Kidney capillary endothelial cell (primary cell): ENCODE measurements at regions not wholly inside any gene's neighbourhood (a gene's known extent, or its start where the extent isn't known, plus 50 kb on each side); places are given as distances from the start of the nearest gene placed in this dataset.
"Not testable (repeated sequence)": the region's sequence is repeated elsewhere in the genome, so short reads cannot be mapped to it uniquely, and the experiment has no call there.

Experiments used
- DNase-seq: peaks from one replicate; pipeline ENCODE4 v3.0.0-alpha.2; 2018; ENCODE audit warnings: low spot score

GRCh38 chr16:87048730-87049115, 268.5 kb downstream of the C16orf95 start:
- DNase-seq, result no peak

- not testable (repeated sequence) for DNase-seq
Observed at GRCh38 chr16:87049216-87049615, 268.0 kb downstream of the C16orf95 start.

GRCh38 chr16:87050142-87050541, 267.1 kb downstream of the C16orf95 start:
- no peak for DNase-seq

- DNase-seq, result no peak
Observed at GRCh38 chr16:87051526-87052320, 265.5 kb downstream of the C16orf95 start.

- DNase-seq, result no peak
Observed at GRCh38 chr16:87052506-87052905, 264.7 kb downstream of the C16orf95 start.

- no peak for DNase-seq
Observed at GRCh38 chr16:87053016-87053982, 263.9 kb downstream of the C16orf95 start.

GRCh38 chr16:87054154-87054553, 263.0 kb downstream of the C16orf95 start:
- no peak for DNase-seq

- no peak for DNase-seq
Observed at GRCh38 chr16:87054856-87055255, 262.3 kb downstream of the C16orf95 start.

- DNase-seq, result no peak
Observed at GRCh38 chr16:87056083-87056482, 261.1 kb downstream of the C16orf95 start.

- no peak for DNase-seq
Observed at GRCh38 chr16:87056551-87056950, 260.6 kb downstream of the C16orf95 start.

- no peak for DNase-seq
Observed at GRCh38 chr16:87057211-87057881, 259.8 kb downstream of the C16orf95 start.

- no peak for DNase-seq
Observed at GRCh38 chr16:87057951-87058560, 259.1 kb downstream of the C16orf95 start.

- DNase-seq, result no peak
Observed at GRCh38 chr16:87058728-87059250, 258.4 kb downstream of the C16orf95 start.

GRCh38 chr16:87060034-87060986, 256.9 kb downstream of the C16orf95 start:
- DNase-seq, result no peak

- no peak for DNase-seq
Observed at GRCh38 chr16:87061243-87061920, 255.8 kb downstream of the C16orf95 start.

GRCh38 chr16:87062569-87063442, 254.4 kb downstream of the C16orf95 start:
- DNase-seq, result peak; percentile 73

GRCh38 chr16:87063543-87063942, 253.6 kb downstream of the C16orf95 start:
- no peak for DNase-seq

- peak; percentile 37 for DNase-seq
Observed at GRCh38 chr16:87064731-87065445, 252.3 kb downstream of the C16orf95 start.
